Adrenal gland (tissue), 9 donors: ENCODE measurements at regions not wholly inside any gene's neighbourhood (a gene's known extent, or its start where the extent isn't known, plus 50 kb on each side); places are given as distances from the start of the nearest gene placed in this dataset.
"Not testable (repeated sequence)": the region's sequence is repeated elsewhere in the genome, so short reads cannot be mapped to it uniquely, and the experiment has no call there.

Source experiments
- DNase-seq, 7 donors: peaks; one replicate each; pipeline ENCODE4 v3.0.0-alpha.2; 2019 to 2020
- H3K27ac ChIP-seq, 5 donors: fragments of 200-600 bp; sonication (generic) in 4 of 5; 1 replicate in 3 of 5; 2 replicates in 2 of 5; pipeline versions ENCODE4 v1.5.1 to v1.8.0; 2016 to 2020; ENCODE audit warnings: mild to moderate bottlenecking in 1 of 5
- H3K27me3 ChIP-seq: fragments of 200-600 bp; 2 replicates; pipeline ENCODE4 v1.8.0; 2021
- H3K36me3 ChIP-seq, 2 donors: fragments of 200-600 bp; replicated peaks in 1 of 2; 1 replicate in 1 of 2; 2 replicates in 1 of 2; pipeline versions ENCODE4 v1.5.1 to v1.8.0; 2018 to 2022
- H3K4me1 ChIP-seq, 2 donors: fragments of 200-600 bp; replicated peaks in 1 of 2; 1 replicate in 1 of 2; 2 replicates in 1 of 2; pipeline versions ENCODE4 v1.5.1 to v1.8.0; 2018 to 2021
- H3K4me3 ChIP-seq, 4 donors: fragments of 200-600 bp; sonication (generic) in 3 of 4; one replicate each; pipeline ENCODE4 v1.5.1; 2016 to 2018
- H3K9me3 ChIP-seq, 3 donors: fragments of 200-600 bp; sonication (generic) in 1 of 3; replicated peaks in 1 of 3; 1 replicate in 2 of 3; 2 replicates in 1 of 3; pipeline versions ENCODE4 v1.5.1 to v1.8.0; 2016 to 2021
- POLR2A ChIP-seq, 2 donors: fragments of 450-650 bp; IDR thresholded peaks; one replicate each; pipeline ENCODE4 v1.6.1; 2017; ENCODE audit warnings: antibody characterized with exemption in 2 of 2, mild to moderate bottlenecking in 2 of 2, moderate library complexity in 1 of 2
- WGBS, 4 donors: extraction: QIAGEN DNeasy Blood & Tissue Kit in 2 of 4; methylation state at CpG; one replicate each; pipeline versions ENCODE4 v1.1.5 to v1.1.7; 2013 to 2017; 5-methylcytosine and 5-hydroxymethylcytosine counted together
- intact Hi-C, 2 donors: fragments of 100-400 bp; cut with DNase I; formaldehyde crosslinking; loops; one replicate each; pipeline versions ENCODE4 v1.14.1 to v1.15.0; 2022 to 2023
- TF ChIP-seq, protein P1 (sequence below), 6 experiments: fragments of 450-650 bp in 4 of 6; fragments of 200-600 bp in 2 of 6; sonication (generic) in 1 of 6; IDR thresholded peaks; 1 replicate in 5 of 6; 2 replicates in 1 of 6; pipeline versions ENCODE4 v1.5.1 to v1.8.0; 2016 to 2021; ENCODE audit warnings: antibody characterized with exemption in 6 of 6, mild to moderate bottlenecking in 2 of 6, moderate library complexity in 1 of 6
- donor health status: healthy with polysubstance abuse.
- donor health status: Bipolar disorder and iron deficiency.
- donor health status: DM: yes; HTN: yes; CAD: no.
- donor health status: DM: no; HTN: no; CAD: no.
- donor health status: DM: no; HTN: no; CAD: no.

DNA sequence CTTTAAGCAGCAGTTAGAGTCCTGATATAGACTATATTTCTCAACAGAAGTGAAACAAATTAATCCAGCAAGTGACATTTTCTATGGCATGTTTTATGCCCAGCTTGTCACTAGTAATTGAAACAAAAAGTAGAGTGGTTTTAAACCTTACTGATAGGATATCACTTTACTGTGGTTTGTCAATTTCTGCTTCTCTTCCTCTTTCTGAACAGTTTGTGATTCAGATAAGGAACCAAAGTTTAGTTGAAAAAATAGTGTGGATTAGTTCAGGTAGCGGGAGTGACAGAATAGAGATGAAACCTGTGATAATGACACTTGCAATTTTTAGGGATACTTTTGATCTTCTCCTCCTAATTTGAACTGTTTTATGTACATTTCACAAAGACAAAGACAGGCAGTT is 485.7 kb upstream of the EDIL3 start:
- Histone ChIP-seq H3K4me1 (no peaks in the 10 kb centered on the region), H3K27me3 (no peaks in the 10 kb centered on the region), H3K4me3 (no peak overlapping the region), H3K36me3 (no peaks in the 10 kb centered on the region), H3K27ac (no peak overlapping the region), H3K9me3 (no peaks in the 10 kb centered on the region)
- 0 to 29% (median 0%) methylated on average over 1 of the region's 1 CpG for WGBS, 4 donors
- intact Hi-C loops = no loop called here
- no peak for TF ChIP-seq POLR2A (IDR thresholded peaks at IDR 0.05)
- TF ChIP-seq, protein P1, sequence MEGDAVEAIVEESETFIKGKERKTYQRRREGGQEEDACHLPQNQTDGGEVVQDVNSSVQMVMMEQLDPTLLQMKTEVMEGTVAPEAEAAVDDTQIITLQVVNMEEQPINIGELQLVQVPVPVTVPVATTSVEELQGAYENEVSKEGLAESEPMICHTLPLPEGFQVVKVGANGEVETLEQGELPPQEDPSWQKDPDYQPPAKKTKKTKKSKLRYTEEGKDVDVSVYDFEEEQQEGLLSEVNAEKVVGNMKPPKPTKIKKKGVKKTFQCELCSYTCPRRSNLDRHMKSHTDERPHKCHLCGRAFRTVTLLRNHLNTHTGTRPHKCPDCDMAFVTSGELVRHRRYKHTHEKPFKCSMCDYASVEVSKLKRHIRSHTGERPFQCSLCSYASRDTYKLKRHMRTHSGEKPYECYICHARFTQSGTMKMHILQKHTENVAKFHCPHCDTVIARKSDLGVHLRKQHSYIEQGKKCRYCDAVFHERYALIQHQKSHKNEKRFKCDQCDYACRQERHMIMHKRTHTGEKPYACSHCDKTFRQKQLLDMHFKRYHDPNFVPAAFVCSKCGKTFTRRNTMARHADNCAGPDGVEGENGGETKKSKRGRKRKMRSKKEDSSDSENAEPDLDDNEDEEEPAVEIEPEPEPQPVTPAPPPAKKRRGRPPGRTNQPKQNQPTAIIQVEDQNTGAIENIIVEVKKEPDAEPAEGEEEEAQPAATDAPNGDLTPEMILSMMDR (IDR thresholded peaks at IDR 0.05) = no peak
- no peak for DNase-seq

- no peak for DNase-seq
- WGBS, 4 donors = 76 to 87% (median 80%) methylated on average over 8 of the region's 8 CpGs
- Histone ChIP-seq H3K9me3 (no peaks in the 10 kb centered on the region), H3K4me1 (no peaks in the 10 kb centered on the region), H3K27ac (no peak overlapping the region), H3K4me3 (no peak overlapping the region), H3K36me3 (no peaks in the 10 kb centered on the region), H3K27me3 (no peaks in the 10 kb centered on the region)
- TF ChIP-seq, protein P1 (IDR thresholded peaks at IDR 0.05) = no peak
- TF ChIP-seq POLR2A (IDR thresholded peaks at IDR 0.05) = no peak
- intact Hi-C loops = no loop called here
These were observed 485.0 kb upstream of the EDIL3 start for GRCh38 chr5:84869675-84870074.

GRCh38 chr5:84863936-84864335 is 479.3 kb upstream of the EDIL3 start:
- DNase-seq, H3K27ac ChIP-seq, H3K36me3 ChIP-seq, H3K4me3 ChIP-seq, H3K9me3 ChIP-seq, H3K4me1 ChIP-seq, intact Hi-C loops, H3K27me3 ChIP-seq: not testable (repeated sequence)
- 90 to 98% (median 92%) methylated on average over 19 of the region's 19 CpGs for WGBS, 4 donors

DNA sequence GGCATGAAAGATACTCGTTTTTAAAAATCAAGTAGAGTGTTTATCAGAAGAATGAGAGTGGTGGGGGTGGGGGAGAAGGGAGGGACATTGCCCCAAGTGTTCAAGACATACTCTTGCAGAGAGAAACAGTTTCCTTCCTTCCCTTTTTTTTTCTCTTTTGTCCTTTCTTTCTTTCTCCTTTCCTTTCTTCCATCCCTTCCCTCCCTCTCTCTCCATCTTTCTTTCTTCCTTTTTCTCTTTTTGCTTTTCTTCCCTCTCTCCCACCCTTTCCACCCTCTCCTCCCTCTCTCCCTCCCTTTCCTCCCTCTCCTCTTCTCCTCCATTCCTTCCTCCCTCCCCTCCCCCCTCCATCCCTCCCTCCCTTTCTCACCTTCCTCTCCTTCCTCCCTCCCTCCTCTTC is 478.3 kb upstream of the EDIL3 start:
- DNase-seq = no peak
- no peak overlapping the region for H3K27ac ChIP-seq
- no peak for TF ChIP-seq POLR2A (IDR thresholded peaks at IDR 0.05)
- TF ChIP-seq, protein P1 (IDR thresholded peaks at IDR 0.05) = no peak
- H3K4me1 ChIP-seq = no peaks in the 10 kb centered on the region
- WGBS, 4 donors = 23 to 52% (median 41%) methylated on average over 1 of the region's 1 CpG
- intact Hi-C loops = no loop called here
- H3K4me3 ChIP-seq = no peak overlapping the region
- H3K36me3 ChIP-seq = no peaks in the 10 kb centered on the region
- no peaks in the 10 kb centered on the region for H3K27me3 ChIP-seq
- no peaks in the 10 kb centered on the region for H3K9me3 ChIP-seq

DNA sequence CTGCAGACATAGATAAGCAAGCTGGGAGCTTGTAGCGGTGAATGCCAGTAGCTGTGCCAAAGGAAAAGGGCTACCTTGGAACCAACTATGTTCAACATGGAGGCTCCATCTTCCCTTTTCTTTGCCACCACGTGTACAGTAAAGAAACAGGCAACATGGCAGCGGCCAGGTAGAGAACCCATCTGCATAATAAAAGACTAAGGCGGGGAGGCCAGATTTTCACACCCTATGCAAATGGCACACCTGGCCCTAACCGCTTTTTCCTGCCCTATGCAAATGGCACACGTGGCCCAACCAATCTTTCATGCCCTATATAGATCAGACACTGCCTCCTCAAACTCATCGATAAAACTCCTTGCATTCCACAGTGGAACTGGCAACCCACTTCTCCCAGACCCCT is 477.5 kb upstream of the EDIL3 start:
- WGBS, 4 donors = 82 to 88% (median 85%) methylated on average over 7 of the region's 7 CpGs

More for the DNA sequence above, 477.5 kb upstream of the EDIL3 start:
- Histone ChIP-seq H3K9me3 (no peaks in the 10 kb centered on the region), H3K4me3 (no peak overlapping the region), H3K36me3 (no peaks in the 10 kb centered on the region), H3K4me1 (no peaks in the 10 kb centered on the region), H3K27ac (no peak overlapping the region), H3K27me3 (no peaks in the 10 kb centered on the region)
- TF ChIP-seq POLR2A (IDR thresholded peaks at IDR 0.05) = no peak
- TF ChIP-seq, protein P1 (IDR thresholded peaks at IDR 0.05) = no peak
- DNase-seq = no peak
- intact Hi-C loops = no loop called here
